Inflammatory macrophage treated with lipopolysaccharide for 4 hours (primary cell): ENCODE measurements at regions not wholly inside any gene's neighbourhood (a gene's known extent, or its start where the extent isn't known, plus 50 kb on each side); places are given as distances from the start of the nearest gene placed in this dataset.
"Not testable (repeated sequence)": the region's sequence is repeated elsewhere in the genome, so short reads cannot be mapped to it uniquely, and the experiment has no call there.

Source experiments
- DNase-seq: peaks from one replicate; pipeline ENCODE4 v3.0.0-alpha.2; 2020

DNA sequence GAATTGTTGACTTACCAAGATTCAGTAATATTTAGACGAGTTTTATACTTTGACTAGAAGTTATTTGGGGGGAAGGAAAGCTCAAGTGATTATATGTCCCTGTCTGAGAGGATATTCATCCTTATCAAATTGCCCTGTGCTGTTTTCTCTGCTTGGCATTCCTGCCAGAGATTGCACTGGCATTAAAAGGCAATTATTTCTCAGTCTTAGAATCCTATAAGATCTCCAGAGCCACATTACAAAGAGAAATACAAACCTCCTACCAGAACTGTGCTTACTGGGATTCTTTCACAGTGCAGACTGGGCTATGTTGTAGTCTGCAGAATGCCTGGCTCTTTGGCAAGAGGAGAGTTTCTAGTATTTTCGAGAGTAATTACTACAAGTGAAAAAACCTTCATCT, 342.4 kb downstream of the HGF start:
- no peak for DNase-seq

DNA sequence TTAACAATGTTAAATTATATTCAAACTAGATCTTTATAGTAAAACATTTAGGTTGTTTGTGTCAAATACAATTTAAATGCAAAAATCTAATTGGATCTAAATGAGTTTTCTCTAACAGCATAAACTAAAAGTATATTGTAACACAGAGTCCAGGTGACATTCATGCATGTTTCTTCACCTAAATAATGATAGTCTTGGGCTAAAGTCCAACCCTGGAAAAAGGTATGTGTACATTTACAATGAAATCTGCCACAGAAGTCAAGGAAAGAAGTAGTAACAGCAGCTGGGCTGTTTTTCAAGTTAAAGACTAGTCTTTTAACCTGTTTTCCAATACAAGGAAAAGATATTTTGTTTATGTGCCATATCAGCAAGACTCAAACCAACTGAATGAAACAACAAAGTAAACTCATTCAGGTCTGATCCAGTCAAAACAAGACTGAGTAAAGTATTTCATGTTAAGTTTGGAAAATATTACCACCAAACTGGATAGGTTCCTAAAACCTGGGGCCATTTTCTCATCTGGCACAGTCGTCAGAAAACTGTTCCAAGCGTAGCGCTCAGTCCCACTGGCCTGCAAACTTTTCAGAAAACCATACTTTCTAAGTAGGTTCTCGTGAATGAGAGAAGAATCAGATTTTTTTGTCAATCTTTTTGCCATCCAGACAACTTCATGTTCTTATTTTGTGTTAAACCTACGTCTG, 349.2 kb downstream of the HGF start:
- no peak for DNase-seq

- no peak for DNase-seq
Measured at GRCh38 chr7:81419731-81420130, 350.1 kb downstream of the HGF start.

- peak; percentile 27 for DNase-seq
Measured at GRCh38 chr7:81416659-81417058, 353.2 kb downstream of the HGF start.

DNA sequence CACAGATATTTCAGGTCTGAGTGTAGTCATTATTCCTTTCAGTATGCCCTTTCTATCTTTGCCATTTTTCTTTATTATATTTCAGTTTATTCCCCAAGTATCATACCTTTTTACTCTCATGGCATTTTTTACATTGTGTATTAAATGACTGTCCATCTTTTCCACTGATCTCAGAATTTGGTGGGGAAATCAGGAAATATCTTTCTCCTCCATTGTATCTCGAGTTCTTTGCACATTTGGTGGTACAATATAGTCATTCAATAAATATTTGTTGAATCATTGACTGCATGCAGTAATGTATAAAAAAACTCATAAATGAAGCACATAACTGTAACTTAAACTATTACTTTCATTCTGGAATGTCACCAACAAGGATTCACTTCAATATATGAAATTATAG, 354.7 kb downstream of the HGF start:
- no peak for DNase-seq

GRCh38 chr7:81414411-81414810, 355.4 kb downstream of the HGF start:
- DNase-seq, result no peak

GRCh38 chr7:81410471-81411117, 359.3 kb downstream of the HGF start:
- no peak for DNase-seq

- DNase-seq, result no peak
Measured at GRCh38 chr7:81408728-81409127, 361.1 kb downstream of the HGF start.

DNA sequence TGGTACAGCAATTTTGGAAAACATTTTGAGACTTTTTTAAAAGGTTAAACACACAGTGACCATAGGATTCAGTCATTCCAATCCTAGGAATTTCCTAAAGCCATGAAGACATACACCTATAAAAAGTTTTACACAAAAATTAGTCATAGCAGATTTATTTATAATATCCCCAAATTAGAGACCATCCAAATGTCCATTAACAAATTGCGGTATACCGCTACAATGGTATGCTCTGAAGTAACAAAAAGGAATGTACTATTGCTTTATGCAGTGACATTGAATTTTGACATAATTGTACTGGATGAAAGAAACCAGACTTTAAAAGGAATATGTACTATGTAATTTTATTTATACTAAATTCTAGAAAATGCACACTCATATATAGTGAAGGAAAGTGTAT, 362.8 kb downstream of the HGF start:
- DNase-seq, result no peak

DNA sequence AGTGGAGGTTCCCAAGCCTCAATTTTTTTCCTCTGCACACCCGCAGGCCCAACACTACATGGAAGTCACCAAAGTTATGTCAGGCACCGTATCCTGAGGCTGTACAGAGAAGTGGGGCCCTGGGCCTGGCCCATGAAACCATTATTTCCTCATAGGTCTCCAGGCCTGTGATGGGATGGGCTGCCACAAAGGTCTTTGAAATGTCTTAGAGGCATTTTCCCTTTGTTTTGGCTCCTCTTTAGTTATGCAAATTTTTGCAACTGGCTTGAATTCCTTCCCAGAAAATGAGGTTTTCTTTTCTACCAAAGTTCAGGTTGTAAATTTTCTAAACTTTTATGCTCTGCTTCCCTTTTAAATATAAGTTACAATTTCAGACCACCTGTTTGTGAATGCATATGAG, 365.2 kb downstream of the HGF start:
- no peak for DNase-seq

DNA sequence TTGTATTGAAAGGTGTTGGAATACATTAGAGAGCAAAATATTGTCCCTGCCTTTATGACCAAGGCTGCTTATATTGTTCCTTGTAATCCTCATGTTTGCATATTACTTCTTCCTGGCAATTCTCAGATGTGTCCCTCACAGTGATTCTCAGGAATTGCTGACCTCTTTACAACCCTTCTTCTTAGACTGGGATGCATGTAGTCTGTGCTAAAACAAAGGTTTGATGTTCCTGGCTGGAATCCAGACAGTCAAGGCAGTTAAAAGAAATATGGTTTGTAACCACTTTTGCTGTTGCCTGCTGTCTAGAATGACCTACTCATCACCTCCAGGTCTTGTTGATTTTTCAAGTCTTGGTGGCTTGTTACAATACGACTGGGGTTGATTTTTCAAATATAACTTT, 367.6 kb downstream of the HGF start:
- no peak for DNase-seq

- no peak for DNase-seq
Measured at GRCh38 chr7:81399471-81399870, 370.4 kb downstream of the HGF start.

DNA sequence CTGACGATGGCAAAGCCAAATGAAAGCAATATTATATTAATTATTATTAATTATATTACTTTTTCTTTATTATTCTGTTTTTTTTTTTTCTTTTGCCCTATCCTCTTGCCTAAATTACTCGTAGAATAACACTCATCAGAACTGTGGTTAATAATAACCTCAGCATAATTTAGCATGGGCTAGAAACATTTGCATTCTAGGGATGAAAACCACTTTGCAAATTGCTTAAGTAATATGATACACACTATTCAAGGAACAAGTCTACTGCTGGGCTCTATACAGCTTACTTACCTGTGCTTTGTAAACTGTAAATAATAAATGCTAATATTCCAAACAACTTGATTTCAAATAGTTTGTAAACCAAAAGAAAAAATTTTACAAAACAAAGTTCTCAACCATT, 375.8 kb downstream of the HGF start:
- no peak for DNase-seq

GRCh38 chr7:81393018-81393417, 376.8 kb downstream of the HGF start:
- DNase-seq, result no peak

DNA sequence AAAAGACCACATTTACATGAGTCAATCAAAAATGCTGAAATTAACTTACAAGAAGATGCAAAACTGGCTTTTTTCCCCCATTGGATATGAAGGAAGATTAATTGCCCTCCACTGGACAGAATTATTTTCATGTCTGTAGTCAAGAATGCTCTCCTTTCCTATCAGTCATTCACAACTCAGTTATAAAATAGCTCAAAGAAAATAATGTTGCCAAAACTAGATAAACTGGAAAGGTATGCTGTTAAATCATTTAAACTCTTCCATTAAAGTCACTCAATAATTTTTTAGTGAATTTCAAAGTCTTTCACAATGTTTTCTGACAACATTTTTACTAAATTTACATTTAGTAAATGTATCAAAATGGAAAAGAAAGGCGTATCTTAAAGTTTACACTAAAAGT, 384.5 kb downstream of the HGF start:
- no peak for DNase-seq

DNA sequence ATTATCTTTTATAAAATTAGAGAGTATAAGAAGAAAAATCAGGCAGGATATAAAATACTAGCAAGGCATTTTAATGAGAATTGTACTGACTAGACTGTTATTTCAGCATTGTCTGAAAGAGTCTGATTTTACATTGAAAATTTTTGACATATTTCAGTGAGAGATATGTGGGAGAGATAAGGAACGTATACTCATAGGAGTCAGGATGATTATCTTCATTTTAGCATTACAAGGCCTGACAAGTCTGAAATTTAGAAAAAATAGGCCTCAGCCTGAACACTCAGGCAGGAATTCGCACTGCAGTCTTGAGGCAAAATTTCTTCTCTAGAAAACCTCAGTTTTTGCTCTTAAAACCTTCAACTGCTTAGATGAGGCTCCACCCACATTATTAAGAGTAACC, 386.0 kb downstream of the HGF start:
- no peak for DNase-seq

DNA sequence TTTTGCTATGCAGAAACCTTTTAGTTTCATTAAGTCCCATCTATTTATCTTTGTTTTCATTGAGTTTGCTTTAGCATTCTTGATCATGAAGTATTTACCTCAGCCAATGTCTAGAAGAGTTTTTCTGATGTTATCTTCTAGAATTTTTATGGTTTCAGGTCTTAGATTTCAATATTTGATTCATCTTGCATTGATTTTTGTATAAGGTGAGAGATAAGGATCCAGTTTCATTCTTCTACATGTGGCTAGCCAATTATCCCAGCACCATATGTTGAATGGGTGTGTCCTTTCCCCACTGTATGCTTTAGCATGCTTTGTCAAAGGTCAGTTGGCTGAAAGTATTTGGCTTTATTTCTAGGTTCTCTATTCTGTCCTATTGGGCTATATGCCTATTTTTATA, 395.2 kb downstream of the HGF start:
- DNase-seq, result not testable (repeated sequence)

DNA sequence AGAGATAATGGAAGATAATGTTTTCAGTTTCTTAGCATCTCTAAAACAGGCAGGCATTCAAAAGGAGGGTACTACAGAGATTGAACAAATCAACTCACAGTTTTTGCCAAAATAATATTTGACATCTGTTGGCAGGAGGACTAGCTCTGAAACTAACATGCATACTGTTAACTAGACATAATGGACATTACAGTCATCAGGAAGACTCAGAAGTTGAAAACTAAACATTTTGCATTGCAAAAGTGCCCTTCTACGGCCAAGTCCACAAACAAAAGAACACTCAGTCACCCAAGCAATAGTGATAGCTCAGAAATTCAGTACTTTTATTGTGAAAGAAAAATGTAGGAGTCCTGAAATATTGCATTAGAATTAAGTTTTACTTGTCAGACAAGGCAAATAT, 399.0 kb downstream of the HGF start:
- DNase-seq, result no peak

DNA sequence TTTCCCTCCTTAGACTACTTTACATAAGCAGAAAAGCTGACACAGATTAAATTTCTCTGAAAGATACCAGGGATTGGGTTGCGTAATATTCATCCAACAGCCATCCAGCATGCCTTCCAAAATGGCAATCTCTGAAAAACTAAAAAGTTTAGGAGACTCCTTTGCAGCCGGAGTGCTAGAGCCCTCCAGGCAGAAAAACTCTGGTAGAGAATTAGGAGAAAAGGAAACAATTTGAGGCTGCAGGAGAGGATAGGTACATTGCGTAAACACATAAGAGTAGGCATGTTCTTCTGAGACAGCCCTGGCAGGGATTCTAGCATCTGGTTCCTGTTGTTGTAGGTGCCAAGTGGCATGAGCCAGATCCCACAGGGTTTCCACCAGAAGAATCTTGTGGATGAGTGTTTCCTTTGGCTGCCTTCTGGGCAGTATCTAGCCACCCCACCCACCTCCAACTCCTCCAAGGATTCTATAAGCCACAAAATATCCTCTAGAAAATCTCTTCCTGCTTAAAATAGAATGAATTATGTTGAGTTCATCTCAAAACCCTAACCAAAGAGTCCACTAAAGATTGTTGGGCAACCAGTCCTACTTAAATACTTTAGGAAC, 402.4 kb downstream of the HGF start:
- DNase-seq, result no peak

DNA sequence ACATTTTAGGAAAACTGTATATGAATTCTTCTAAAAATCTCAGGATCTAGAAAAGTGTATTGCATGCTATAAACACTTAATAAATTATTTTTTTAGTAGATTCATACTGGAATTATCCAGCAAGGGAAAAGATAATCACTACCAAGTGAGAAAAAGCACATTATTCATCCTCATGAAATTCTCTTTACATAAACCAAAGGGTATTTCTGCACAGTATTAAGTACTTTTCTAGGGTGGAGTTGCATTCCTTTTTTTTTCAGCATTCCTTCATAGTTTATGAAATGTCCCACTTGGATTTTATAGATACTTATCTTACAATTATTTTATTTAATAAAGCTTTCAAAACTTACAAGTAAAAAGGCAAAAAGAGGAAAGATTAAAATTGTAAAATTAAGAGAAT, 403.3 kb downstream of the HGF start:
- DNase-seq, result no peak

- DNase-seq, result no peak
Measured at GRCh38 chr7:81361769-81362312, 408.0 kb downstream of the HGF start.

GRCh38 chr7:81355911-81356310, 413.9 kb downstream of the HGF start:
- no peak for DNase-seq

DNA sequence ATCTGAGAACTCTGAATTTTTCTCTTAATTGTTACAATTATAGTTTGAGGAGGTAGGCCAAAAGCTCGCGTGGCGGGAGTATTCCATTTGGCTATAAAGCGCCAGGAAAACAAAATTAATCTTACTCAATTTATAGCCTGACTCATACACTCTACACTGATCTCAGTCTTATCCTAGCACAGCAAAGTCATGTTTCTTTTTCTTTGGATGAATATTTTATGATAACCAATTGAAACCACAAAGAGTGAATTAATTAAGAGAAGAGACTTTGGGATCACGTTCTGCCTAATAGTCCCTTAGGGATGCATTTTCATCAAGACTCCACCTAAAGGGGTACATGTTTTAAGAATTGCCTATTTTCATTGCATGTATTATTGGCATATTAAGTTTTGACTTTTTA, 420.8 kb downstream of the HGF start:
- no peak for DNase-seq

GRCh38 chr7:81339946-81340345, 421.1 kb upstream of the SEMA3C start:
- DNase-seq, result no peak
